ENCODE measurements at regions not wholly inside any gene's neighbourhood (a gene's known extent, or its start where the extent isn't known, plus 50 kb on each side); places are given as distances from the start of the nearest gene placed in this dataset.
"Not testable (repeated sequence)": the region's sequence is repeated elsewhere in the genome, so short reads cannot be mapped to it uniquely, and the experiment has no call there.

DNA sequence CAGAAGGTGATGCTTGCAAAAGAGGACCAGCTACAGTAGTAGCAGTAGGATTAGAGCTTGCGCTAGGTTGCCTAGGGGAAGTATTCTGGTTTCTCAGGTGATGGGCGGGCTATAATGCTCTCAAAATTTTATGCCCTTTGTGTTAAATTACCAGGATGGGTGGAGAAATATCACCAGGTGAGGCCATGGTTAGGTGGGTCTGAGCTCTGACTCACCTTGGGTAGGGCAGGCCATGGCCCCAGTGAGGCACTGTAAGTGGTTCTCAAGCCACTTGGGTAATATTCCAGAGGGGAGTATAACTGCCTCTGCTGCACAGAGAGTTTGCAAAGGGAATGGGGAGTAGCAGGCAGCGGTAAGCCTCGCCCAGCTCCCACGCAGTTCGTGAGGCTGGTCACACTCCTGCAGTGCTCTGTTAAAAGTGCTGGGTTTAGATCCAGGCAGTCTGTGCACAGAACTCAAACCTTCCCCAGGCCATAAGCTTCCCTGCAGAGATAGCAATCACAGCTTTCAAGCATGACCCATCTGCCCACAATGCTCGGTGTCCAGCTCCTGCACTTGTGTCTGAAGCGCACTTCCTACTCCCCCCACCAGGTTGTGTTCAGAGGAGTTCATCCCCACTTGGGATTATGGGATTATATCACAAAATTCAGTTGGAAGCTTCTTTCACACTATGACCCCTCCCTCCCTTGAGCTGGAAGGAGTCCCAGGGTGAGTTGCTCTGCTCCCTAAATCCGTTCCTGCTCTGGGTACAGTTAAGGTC, 575.0 kb downstream of the CHSY3 start:
- DNase-seq (ENCODE audit: low read depth) = no peak

DNA sequence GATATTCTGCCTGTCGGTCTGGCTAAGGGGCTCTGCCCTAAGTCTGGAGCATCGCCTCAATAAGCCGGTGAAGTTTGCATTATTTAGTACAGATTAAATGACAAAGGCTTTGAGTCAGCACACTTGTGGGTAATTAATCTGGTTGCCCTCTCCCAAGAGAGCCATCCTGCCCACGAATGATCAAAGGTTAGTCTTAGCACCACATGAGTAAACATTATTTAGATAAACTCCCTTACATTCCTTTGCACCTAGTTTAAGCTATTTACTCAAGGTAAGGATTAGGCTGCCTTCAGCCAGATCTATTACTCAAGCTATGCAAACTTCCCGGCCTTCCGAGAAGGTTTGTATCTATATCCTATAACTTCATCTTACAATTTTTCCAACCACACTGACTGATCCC, 572.1 kb downstream of the CHSY3 start:
- DNase-seq (ENCODE audit: low read depth) = no peak

DNA sequence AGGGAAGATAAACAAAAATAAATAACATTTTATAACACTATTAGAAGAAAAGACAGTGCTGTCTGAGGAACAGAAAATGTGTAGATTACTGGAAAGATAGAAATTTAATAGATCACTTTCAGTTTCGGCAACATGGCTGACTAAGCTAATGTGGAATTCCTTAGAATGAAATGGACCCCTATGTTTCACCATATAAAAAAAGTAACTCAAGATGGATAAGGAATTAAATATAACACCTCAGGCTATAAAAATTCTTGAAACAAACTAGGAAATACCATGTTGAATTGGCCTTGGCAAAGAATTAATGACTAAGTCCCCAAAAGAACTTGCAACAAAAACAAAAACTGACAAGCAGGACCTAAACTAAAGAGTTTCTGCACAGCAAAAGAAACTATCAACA, 558.3 kb downstream of the CHSY3 start:
- DNase-seq (ENCODE audit: low read depth) = no peak

DNA sequence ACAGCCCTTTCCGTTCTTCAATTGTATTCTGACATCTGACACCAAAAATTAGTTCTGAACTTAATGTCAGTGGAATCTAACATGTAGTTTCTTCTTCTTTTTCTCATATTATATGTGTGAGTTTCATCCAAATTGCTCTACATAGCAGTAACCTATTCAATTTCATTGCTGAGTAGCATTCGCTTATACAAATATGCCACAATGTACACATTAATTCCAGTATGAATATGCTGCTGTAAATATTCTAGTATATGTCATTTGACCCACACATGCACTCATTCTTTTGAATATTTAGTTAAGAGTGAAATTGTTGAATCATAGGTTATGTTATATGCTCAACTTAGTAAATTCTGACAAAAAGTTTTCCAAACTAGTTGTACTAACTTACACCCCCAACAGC, 550.9 kb downstream of the CHSY3 start:
- no peak for DNase-seq (ENCODE audit: low read depth)

DNA sequence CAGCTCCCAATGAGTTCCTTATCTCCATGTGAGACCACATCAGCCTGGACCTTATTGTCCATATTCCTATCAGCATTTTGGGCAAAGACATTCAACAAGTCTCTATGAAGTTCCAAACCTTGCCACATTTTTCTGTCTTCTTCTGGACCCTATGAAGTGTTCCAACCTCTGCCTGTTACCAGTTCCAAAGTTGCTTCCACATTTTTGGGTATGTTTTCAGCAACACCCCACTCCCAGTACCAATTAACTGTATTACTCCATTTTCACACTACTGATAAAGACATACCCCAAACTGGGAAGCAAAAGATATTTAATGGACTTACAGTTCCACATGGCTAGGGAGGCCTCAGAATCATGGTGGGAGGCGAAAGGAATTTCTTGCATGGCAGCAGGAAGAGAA, 548.5 kb downstream of the CHSY3 start:
- no peak for DNase-seq (ENCODE audit: low read depth)

DNA sequence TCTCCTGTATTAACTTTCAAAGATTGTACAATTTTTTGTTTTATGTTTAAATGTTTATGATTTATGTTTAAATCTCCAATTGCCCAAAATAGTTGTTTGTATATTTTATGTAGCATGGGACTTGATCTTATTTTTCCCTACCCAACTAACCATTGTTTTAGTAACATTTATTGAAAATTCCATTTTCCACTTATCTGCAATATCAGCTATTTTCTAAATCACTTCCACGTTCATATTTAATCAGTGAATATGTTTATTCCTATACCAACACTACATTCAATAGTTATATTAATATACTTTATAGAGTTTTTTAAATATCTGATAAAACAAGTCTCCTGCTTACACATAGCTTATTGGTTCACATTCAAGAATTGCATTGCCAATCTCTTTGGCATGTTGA, 532.2 kb downstream of the CHSY3 start:
- no peak for DNase-seq (ENCODE audit: low read depth)

DNA sequence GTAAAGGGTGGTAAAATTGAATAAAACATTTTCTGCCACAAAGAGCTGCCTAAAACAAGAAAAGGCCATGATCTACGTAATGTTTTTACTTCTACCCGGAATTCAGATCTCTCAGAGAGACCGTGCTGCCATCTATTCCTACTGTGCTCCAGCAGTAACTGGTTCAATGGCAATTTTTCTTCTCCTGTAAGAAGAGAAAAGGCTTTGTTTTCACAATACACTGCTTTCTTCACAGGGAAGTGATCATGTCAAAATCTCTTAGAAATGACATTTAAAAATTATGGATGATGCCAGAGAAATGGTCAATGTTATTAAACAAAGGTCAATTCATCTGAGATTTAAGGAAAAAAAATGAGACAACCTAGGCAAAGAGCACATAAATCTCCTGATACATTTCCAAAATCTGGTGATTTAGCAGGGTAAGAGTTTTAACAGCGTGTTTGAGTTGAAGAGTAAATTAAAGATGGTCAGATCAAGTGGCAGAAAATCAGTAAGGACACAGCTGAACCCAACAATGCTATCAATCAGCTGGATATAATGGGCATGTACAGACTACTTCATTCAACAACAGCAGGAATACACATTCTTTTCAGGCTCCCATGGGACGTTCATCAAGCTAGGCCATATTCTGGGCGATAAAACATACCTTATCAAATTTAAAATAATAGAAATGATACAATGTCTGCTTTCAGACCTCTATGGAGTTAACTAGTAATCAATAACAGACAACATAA, 523.1 kb downstream of the CHSY3 start:
- no peak for DNase-seq (ENCODE audit: low read depth)

DNA sequence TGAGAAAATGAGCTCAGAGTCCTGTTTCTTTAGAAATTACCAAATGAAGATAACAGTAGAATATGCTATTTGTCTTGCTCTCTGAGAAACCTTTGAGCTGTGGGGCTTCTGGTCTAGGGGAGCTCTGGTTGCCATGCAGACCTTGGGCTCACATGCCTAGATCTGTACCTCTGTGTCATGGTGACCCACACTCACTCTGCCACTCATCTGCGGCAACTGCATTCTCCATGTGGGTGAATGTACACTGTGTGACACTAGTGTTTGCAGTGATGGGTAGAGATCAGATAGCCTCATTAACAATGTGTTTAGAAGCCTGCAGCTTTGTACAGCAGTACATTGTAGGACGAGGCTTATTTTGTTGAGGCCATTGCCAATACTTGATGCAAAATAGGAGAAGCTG, 521.2 kb downstream of the CHSY3 start:
- DNase-seq (ENCODE audit: low read depth) = no peak

DNA sequence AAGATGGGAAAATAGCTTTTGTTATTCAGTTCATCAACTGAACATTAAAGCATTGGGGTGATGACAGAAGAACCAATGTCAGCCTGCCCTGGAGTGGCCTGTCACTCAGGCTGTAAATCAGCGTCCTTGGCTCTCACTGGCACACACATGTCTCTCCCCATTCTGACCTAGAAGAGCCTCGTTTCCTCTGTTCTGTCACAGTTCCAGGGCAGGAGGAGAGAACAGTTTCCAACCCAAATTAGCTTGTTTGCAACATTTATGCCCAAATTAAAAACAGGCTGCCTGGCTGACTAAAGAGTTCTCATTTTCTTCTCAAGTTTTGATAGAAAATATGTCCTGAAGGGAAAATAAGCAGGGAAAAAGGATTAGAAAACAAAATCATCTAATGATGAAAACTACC, 520.1 kb downstream of the CHSY3 start:
- DNase-seq (ENCODE audit: low read depth) = no peak

DNA sequence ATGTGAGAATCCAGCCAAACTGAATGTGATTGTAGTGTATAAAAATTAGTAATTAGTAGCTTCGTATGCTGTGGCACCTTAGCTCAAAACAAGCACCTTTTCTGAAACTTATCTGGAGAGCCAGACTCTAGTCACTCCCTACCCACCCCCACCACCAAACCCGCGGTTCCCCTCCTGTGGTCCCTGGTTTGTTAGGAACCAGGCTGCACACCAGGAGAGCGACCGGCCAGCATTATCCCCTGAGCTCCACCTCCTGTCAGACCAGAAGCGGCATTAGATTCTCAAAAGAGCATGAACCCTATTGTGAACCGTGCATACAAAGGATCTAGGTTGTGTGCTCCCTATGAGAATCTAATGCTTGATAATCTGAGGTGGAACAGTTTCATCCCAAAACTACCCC, 498.6 kb downstream of the CHSY3 start:
- DNase-seq (ENCODE audit: low read depth) = no peak

DNA sequence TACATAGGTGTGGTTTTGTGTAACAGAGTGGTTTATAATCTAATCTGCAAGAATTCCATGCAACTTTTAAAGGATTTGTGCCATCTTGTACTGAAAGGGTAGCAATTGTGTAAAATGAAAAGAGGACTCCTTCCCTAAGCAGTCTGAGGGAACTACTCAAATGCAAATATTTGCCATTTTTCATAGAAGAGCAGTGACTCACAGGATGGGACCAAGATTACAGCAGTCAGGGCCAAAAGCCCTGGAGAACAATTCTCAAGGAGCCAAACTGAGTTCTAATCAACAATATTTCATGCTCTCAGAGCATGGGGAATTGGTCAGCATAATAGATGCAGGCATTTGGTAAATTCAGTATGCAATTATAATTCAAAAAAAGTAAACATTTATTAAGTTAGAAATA, 495.8 kb downstream of the CHSY3 start:
- no peak for DNase-seq (ENCODE audit: low read depth)

DNA sequence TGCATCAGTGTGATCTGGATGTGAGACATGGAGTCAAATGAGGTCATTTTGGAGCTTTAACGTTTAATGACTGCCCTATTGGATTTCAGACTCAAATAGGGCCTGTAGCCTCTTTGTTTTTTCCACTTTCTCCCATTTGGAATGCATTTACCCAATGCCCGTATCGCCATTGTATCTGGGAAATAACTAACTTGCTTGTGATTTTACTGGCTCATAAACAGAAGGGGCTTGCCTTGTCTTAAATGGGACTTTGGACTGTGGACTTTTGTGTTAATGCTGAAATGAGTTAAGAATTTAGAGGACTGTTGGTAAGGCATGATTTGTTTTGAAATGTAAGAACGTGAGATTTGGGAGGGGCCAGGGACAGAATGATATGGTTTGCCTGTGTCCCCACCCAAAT, 494.6 kb downstream of the CHSY3 start:
- DNase-seq (ENCODE audit: low read depth) = no peak

DNA sequence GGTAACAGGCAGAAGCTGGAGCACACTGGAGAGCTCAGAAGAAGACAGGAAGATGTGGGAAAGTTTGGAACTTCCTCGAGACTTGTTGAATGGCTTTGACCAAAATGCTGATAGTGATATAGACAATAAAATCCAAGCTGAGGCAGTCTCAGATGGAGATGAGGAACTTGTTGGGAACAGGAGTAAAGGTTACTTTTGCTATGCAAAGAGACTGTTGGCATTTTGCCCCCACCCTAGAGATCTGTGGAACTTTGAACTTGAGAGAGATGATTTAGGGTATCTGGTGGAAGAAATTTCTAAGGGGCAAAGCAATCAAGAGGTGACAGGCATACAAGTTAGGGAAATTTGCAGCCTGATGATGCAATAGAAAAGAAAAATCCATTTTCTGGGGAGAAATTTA, 493.5 kb downstream of the CHSY3 start:
- not testable (repeated sequence) for DNase-seq (ENCODE audit: low read depth)

DNA sequence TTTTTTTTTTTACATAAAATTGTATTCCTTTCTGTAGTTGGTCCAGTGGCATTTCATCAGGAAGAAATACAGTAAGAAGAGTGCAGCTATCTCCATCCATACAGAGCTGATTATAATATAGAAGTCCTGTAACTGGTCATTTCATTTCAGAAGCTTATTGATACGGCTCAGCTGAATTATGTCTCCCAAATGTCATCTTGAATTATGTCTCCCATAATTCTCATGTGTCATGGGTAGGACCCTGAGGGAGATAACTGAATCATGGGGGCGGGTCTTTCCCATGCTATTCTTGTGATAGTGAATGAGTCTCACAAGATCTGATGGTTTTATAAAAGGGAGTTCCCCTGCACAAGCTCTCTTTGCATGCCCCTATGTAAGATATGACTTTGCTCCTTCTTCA, 492.9 kb downstream of the CHSY3 start:
- DNase-seq (ENCODE audit: low read depth) = no peak

DNA sequence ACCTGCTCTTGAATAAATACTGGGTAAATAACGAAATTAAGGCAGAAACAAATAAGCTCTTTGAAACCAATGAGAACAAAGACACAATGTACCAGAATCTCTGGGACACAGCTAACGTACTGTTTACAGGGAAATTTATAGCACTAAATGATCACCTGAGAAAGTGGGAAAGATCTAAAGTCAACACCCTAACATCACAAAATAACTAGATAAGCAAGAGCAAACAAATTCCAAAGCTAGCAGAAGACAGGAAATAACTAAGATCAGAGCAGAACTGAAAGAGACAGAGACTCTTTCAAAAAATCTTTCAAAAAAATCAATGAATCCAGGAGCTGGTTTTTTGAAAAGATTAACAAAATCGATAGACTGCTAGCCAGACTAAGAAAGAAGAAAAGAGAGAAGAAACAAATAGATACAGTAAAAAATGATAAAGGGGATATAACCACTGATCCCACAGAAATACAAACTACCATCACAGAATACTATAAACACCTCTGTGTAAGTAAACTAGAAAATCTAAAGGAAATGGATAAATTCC, 487.5 kb downstream of the CHSY3 start:
- not testable (repeated sequence) for DNase-seq (ENCODE audit: low read depth)

DNA sequence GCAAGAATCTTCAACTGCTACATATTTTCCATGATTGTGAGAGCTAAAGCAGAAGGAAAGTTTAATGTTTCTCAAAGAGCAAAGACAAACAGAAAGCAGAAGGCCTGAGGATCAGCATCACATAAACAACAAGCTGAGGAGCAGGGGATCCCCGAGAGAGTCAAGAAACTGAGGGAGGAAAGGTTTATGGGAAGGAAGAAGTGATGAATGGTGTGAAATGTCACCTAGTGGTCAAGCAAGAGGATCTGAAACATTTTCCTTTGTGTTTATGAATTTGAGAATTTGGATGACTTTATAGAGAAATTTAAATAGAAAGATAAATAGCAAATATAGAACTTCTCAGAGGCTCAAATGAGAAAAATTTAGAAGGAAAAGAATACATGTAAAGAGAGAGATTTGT, 481.9 kb downstream of the CHSY3 start:
- DNase-seq (ENCODE audit: low read depth) = no peak

DNA sequence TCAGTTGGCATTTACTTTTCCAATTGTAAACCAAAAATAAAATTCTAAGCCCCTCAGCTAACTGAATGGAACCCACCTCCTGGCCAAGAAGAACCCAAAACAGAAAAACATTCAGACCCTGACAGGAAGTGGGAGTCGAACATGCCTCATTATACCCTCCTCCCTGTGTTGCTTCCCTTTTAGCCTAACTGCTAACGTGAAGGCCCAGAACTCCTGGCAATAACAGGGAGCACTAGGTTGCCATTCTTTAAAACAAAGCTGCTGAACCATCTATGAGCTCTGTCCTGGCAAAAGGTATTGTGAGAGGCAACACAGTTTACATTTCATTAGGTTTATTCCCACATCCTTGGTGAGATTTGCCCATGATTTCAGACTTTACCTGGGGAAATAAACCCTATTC, 481.4 kb downstream of the CHSY3 start:
- no peak for DNase-seq (ENCODE audit: low read depth)

DNA sequence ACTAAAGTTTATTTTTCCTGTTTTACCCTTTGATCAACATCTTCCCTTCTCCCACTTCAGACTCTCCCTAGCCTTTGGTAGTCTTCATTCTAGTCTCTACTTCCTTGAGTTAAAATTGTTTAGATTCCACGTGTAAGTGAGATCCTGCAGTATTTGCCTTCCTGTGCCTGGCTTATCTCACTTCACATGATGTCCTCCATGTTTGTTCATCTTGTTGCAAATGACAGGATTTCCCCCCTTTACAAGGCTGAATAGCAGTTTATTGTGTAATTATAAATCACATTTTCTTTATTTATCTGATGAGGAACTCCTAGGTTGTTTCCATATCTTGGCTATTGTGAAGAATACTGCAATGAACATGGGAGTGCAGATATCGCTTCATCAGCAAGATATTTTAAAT, 461.7 kb downstream of the CHSY3 start:
- DNase-seq (ENCODE audit: low read depth) = no peak

DNA sequence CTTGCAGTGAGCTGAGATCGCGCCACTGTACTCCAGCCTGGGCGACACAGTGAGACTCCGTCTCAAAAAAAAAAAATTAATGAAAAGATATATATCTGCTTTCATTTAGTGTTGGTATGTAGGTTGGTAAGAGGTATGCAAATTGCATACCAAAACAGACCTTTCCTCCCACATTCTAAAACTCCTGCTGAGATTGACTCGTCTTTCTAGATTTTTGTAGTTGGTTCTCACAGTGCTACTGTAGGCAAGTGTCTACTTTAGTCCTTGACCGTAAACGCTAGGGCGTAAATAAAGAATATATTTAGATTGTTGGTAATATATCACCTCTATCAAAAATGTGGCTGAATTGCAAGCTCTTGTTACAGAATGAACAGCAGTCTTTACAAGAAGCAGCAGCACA, 445.9 kb downstream of the CHSY3 start:
- DNase-seq (ENCODE audit: low read depth) = no peak

DNA sequence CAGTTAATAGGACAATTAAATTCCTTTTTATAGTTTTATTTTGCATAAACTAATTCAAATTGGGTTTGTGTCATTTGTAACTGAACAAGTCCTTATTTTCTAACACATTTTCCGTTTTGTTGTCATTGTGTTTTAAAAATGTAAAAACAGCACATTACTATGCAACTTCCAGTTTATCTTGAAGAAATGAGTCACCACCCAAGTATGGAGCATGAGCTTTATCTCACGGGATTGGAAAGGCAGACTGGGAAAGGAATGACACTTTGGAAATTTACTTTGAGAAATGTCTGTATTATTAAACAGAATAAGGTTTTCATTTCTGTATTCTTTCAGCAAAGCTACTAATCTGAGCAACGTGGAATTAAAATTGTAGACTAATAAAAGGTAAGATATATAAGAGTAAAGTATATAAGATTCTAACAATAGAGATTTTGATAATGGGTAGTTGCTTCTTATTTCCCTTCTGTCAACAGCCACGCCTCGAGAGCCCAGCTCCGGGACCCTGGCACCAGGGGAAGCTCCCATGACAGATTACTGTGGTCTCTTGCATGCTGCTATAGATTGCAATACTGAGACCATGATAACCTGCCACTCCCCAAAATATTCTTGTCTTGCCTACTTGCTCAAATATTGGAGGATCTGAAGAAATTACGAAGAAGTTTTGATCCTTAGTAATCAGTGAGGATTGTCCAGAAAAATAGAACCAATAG, 433.1 kb downstream of the CHSY3 start:
- no peak for DNase-seq (ENCODE audit: low read depth)

DNA sequence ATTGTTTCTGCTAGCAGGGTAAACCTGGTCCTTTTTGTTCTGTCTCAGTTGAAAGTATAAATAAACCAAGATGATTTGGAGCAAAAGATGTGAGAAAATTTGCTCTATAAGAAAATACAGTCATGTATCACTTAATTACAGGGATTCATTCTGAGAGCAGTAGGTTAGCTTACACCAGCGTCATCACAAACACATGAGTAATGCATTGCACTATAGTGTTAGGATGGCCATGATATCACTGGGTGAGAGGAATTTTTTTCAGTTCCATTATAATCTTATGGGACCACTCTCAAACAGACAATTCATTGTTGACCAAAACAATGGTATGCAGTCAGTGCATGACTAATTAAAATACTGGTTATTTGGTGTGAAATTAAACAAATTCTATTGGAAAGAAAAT, 430.9 kb downstream of the CHSY3 start:
- DNase-seq (ENCODE audit: low read depth) = no peak

DNA sequence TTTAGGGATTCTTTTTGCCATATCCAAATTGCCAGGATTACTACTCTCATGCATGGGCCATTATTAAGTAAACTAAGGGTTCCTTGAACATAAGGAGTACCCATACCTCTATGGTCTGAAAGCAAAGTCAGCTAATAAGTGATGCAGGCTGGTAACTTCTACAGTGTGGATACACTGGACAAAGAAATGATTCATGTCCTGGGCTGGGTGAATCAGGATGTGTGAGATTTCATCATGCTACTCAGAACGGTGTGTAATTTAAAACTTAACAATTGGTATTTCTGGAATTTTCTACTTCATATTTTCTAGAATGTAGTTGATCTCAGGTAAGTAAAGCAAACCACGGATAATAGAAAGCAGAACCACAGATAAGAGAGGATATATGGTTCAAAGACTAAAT, 428.8 kb downstream of the CHSY3 start:
- DNase-seq (ENCODE audit: low read depth) = no peak

DNA sequence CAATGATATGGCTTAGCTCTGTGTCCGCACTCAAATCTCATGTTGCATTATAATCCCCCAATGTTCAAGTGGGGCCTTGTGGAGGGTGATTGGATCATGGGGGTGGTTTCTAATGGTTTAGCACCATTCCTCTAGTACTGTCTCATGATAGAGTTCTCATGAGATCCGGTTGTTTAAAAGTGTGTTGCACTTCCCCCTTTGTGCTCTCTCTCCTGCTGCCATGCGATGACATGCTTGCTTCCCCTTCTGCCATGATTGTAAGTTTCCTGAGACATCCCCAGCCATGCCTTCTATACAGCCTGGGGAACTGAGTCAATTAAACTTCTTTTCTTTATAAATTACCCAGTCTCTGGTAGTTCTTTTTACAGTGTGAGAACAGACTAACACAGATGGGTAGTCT, 427.1 kb downstream of the CHSY3 start:
- no peak for DNase-seq (ENCODE audit: low read depth)
